ENCODE measurements at regions not wholly inside any gene's neighbourhood (a gene's known extent, or its start where the extent isn't known, plus 50 kb on each side); places are given as distances from the start of the nearest gene placed in this dataset.

GRCh38 chr1:29909962-29910361 is 673.6 kb downstream of the PTPRU start:
- Mint-ChIP-seq H3K36me3 (ENCODE audit: low read depth) (peaks cover 1% of the 10 kb centered on the region), H3K27ac (ENCODE audit: unreplicated experiment) (no peak overlapping the region), H3K9me3 (ENCODE audit: low read depth) (no peaks in the 10 kb centered on the region), H3K4me1 (ENCODE audit: low read depth) (no peaks in the 10 kb centered on the region), H3K27me3 (ENCODE audit: low read depth) (peaks cover 21% of the 10 kb centered on the region), H3K4me3 (ENCODE audit: unreplicated experiment) (no peak overlapping the region)
- no peak for TF ChIP-seq CTCF (IDR thresholded peaks at IDR 0.05)
- no peak for DNase-seq (ENCODE audit: low spot score)

GRCh38 chr1:29907596-29907995 is 671.3 kb downstream of the PTPRU start:
- Mint-ChIP-seq H3K27ac (ENCODE audit: unreplicated experiment) (no peak overlapping the region), H3K27me3 (ENCODE audit: low read depth) (peaks cover 23% of the 10 kb centered on the region), H3K4me1 (ENCODE audit: low read depth) (no peaks in the 10 kb centered on the region), H3K4me3 (ENCODE audit: unreplicated experiment) (no peak overlapping the region), H3K9me3 (ENCODE audit: low read depth) (no peaks in the 10 kb centered on the region), H3K36me3 (ENCODE audit: low read depth) (peaks cover 1% of the 10 kb centered on the region)
- DNase-seq (ENCODE audit: low spot score) = no peak
- no peak for TF ChIP-seq CTCF (IDR thresholded peaks at IDR 0.05)

- no peak for TF ChIP-seq CTCF (IDR thresholded peaks at IDR 0.05)
- Mint-ChIP-seq H3K4me3 (ENCODE audit: unreplicated experiment) (no peak overlapping the region), H3K4me1 (ENCODE audit: low read depth) (no peaks in the 10 kb centered on the region), H3K9me3 (ENCODE audit: low read depth) (no peaks in the 10 kb centered on the region), H3K36me3 (ENCODE audit: low read depth) (peaks cover 1% of the 10 kb centered on the region), H3K27ac (ENCODE audit: unreplicated experiment) (no peak overlapping the region), H3K27me3 (ENCODE audit: low read depth) (peaks cover 28% of the 10 kb centered on the region)
- no peak for DNase-seq (ENCODE audit: low spot score)
Measured at GRCh38 chr1:29906927-29907326, 670.6 kb downstream of the PTPRU start.

- Mint-ChIP-seq H3K9me3 (ENCODE audit: low read depth) (no peaks in the 10 kb centered on the region), H3K36me3 (ENCODE audit: low read depth) (peaks cover 1% of the 10 kb centered on the region), H3K4me3 (ENCODE audit: unreplicated experiment) (no peak overlapping the region), H3K27me3 (ENCODE audit: low read depth) (peaks cover 36% of the 10 kb centered on the region), H3K4me1 (ENCODE audit: low read depth) (no peaks in the 10 kb centered on the region), H3K27ac (ENCODE audit: unreplicated experiment) (no peak overlapping the region)
- DNase-seq (ENCODE audit: low spot score) = no peak
- no peak for TF ChIP-seq CTCF (IDR thresholded peaks at IDR 0.05)
Measured at GRCh38 chr1:29903548-29904166, 667.3 kb downstream of the PTPRU start.

GRCh38 chr1:29901624-29902325 is 665.5 kb downstream of the PTPRU start:
- Mint-ChIP-seq H3K4me1 (ENCODE audit: low read depth) (no peaks in the 10 kb centered on the region), H3K27ac (ENCODE audit: unreplicated experiment) (no peak overlapping the region), H3K36me3 (ENCODE audit: low read depth) (no peaks in the 10 kb centered on the region), H3K4me3 (ENCODE audit: unreplicated experiment) (no peak overlapping the region), H3K27me3 (ENCODE audit: low read depth) (peaks cover 36% of the 10 kb centered on the region), H3K9me3 (ENCODE audit: low read depth) (no peaks in the 10 kb centered on the region)
- no peak for TF ChIP-seq CTCF (IDR thresholded peaks at IDR 0.05)
- DNase-seq (ENCODE audit: low spot score) = no peak
